Choroid plexus epithelial cell (primary cell): ENCODE measurements at regions not wholly inside any gene's neighbourhood (a gene's known extent, or its start where the extent isn't known, plus 50 kb on each side); places are given as distances from the start of the nearest gene placed in this dataset.
"Not testable (repeated sequence)": the region's sequence is repeated elsewhere in the genome, so short reads cannot be mapped to it uniquely, and the experiment has no call there.

Experiments used
- DNase-seq: peaks from one replicate; pipeline ENCODE4 v3.0.0-alpha.2; 2010; ENCODE audit warnings: low read depth
- H3K4me3 ChIP-seq: 2 replicates; pipeline ENCODE4 v1.5.1; 2011; ENCODE audit warnings: low read depth, mild to moderate bottlenecking, control low read depth, low read length, moderate library complexity
- CTCF ChIP-seq: conservative IDR thresholded peaks from 2 replicates; pipeline ENCODE4 v1.5.1; 2011; ENCODE audit warnings: low read depth, mild to moderate bottlenecking, control low read depth, inconsistent platforms, low read length, moderate library complexity

DNA sequence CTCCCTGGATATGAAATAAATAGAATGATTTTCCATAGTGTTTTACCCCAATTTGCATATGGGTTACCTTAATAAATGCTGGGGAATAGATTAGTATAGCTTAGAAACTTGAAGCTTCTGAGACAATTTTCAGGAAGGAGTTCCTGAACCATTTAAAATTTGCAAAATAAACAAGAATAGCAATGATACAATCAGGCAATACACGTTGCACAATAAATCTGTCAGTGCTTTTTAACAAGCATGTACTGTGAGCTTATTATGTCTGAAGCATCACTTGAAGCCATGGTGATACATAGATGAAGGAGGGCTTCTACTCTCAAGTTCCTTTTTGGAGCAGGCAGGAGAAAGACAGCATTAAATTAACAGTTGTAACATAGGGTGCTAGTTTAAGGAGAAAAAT is 84.2 kb upstream of the WDFY3 start:
- no peak overlapping the region for H3K4me3 ChIP-seq
- TF ChIP-seq CTCF, result no peak
- no peak for DNase-seq

DNA sequence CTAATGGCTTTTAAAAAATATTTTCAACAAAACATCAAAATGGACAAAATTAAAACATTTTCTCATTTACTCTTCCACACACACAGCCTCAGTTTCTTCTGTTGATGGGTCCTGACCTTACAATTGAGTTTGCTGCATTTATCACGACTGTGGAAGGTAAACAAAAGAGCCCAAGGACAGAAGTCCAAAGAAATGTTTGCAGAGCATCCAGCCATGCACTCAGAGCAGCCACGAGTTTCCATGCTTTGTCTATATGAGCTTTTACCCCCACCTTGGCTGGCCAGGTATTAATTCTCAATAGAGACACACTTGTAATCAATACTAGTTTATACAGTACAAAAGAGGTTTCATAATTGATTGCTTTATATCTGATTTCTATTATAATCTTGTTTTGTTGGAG is 85.0 kb upstream of the WDFY3 start:
- DNase-seq, result no peak
- no peak overlapping the region for H3K4me3 ChIP-seq
- TF ChIP-seq CTCF, result no peak

DNA sequence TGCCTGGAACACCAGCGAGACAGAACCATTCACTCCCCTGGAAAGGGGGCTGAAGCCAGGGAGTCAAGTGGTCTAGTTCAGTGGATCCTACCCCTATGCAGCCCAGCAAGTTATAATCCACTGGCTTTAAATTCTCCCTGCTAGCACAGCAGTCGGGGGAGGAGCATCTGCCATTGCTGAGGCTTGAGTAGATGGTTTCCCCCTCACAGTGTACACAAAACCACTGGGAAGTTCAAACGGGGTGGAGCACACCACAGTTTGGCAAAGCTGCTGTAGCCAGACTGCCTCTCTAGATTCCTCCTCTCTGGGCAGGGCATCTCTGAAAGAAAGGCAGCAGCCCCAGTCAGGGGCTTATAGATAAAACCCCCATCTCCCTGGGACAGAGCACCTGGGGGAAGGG is 88.4 kb upstream of the WDFY3 start:
- not testable (repeated sequence) for DNase-seq, H3K4me3 ChIP-seq

GRCh38 chr4:85058551-85058950 is 92.1 kb upstream of the WDFY3 start:
- no peak for DNase-seq
- TF ChIP-seq CTCF, result no peak
- H3K4me3 ChIP-seq, result no peak overlapping the region

DNA sequence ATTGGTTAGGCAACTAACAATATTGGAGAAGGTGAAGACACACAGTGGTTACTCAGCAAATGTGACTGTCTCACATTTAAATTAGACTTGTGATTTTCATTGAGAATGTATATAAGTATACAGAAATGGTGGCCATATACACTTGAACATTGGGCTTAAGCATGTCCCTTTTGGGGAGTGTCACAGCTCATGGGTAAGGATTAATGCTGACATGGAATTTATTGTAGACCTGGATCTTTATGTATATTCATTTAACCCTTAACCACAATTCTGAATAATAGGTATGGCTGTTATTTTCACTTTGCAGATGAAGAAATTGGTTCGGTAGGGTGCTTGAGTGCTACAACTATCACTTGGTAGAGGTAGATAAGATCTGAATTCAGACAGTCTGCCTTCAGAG is 95.5 kb upstream of the WDFY3 start:
- no peak for DNase-seq
- no peak for TF ChIP-seq CTCF
- no peak overlapping the region for H3K4me3 ChIP-seq

- no peak for TF ChIP-seq CTCF
- H3K4me3 ChIP-seq, result no peak overlapping the region
- DNase-seq, result no peak
Measured at GRCh38 chr4:85062466-85062865, 96.0 kb upstream of the WDFY3 start.

- no peak overlapping the region for H3K4me3 ChIP-seq
- no peak for TF ChIP-seq CTCF
- DNase-seq, result no peak
Measured at GRCh38 chr4:85067342-85067741, 100.9 kb upstream of the WDFY3 start.

DNA sequence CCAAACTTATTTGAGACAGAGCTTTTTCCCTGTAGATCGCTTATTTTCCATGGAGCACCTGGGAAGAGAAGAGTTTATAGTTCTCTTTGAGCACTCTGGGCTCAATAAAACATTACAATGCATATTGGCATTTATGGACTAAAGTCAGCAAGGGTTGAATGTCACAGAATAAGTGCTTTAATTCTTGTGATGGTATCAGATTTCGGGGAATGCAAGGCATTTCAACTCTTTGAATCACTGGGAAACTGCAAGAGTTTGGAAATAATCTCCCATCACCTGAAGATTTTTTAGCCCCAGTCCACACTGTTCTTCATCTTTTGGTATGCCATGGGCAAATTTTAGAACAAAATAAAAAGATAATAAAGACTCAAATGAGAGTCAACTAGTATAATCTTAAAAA is 111.5 kb upstream of the WDFY3 start:
- no peak for TF ChIP-seq CTCF
- H3K4me3 ChIP-seq, result no peak overlapping the region
- DNase-seq, result no peak
